DOHH2 (cell line): ENCODE measurements at regions not wholly inside any gene's neighbourhood (a gene's known extent, or its start where the extent isn't known, plus 50 kb on each side); places are given as distances from the start of the nearest gene placed in this dataset.

Experiments used
- H3F3A ChIP-seq: fragments of 200-600 bp; sonication (generic), shearing (Covaris generic); 2 replicates; pipeline ENCODE4 v1.6.0; 2016; ENCODE audit warnings: antibody characterized with exemption, mild to moderate bottlenecking; ENCODE audit not compliant: control insufficient read depth, insufficient read depth
- H3K27ac ChIP-seq: fragments of 200-600 bp; sonication (generic); 2 replicates; pipeline ENCODE4 v1.5.1; 2014; ENCODE audit warnings: low read depth, mild to moderate bottlenecking, low read length, moderate library complexity
- H3K27me3 ChIP-seq: fragments of 200-600 bp; sonication (generic); 2 replicates; pipeline ENCODE4 v1.6.1; 2014; ENCODE audit warnings: mild to moderate bottlenecking, low read length, mixed read lengths; ENCODE audit not compliant: control insufficient read depth
- H3K36me3 ChIP-seq: fragments of 200-600 bp; sonication (generic); 2 replicates; pipeline ENCODE4 v1.6.1; 2014; ENCODE audit warnings: mild to moderate bottlenecking, low read length, moderate library complexity, mixed read lengths; ENCODE audit not compliant: control insufficient read depth
- H3K4me1 ChIP-seq: fragments of 200-600 bp; sonication (generic); 2 replicates; pipeline ENCODE4 v1.6.1; 2014; ENCODE audit warnings: mild to moderate bottlenecking, low read length, mixed read lengths; ENCODE audit not compliant: control insufficient read depth
- H3K4me2 ChIP-seq: fragments of 200-600 bp; sonication (generic); 2 replicates; pipeline ENCODE4 v1.6.0; 2014; ENCODE audit warnings: mild to moderate bottlenecking, low read length, moderate library complexity
- H3K4me3 ChIP-seq: fragments of 200-600 bp; sonication (generic); 2 replicates; pipeline ENCODE4 v1.5.1; 2014; ENCODE audit warnings: mild to moderate bottlenecking, low read length, mixed read lengths
- H3K79me2 ChIP-seq: fragments of 200-600 bp; sonication (generic); 2 replicates; pipeline ENCODE4 v1.6.1; 2014; ENCODE audit warnings: mild to moderate bottlenecking, low read length, mixed read lengths; ENCODE audit not compliant: control insufficient read depth
- H3K9me2 ChIP-seq: fragments of 200-600 bp; sonication (generic); replicated peaks from 2 replicates; pipeline ENCODE4 v1.6.1; 2014; ENCODE audit warnings: mild to moderate bottlenecking, low read length, mixed read lengths; ENCODE audit not compliant: control insufficient read depth
- H3K9me3 ChIP-seq: fragments of 200-600 bp; sonication (generic); 2 replicates; pipeline ENCODE4 v1.6.1; 2014; ENCODE audit warnings: antibody characterized with exemption, low read length, mixed read lengths; ENCODE audit not compliant: control insufficient read depth, insufficient read depth
- H4K20me1 ChIP-seq: fragments of 200-600 bp; sonication (generic); 2 replicates; pipeline ENCODE4 v1.6.0; 2014; ENCODE audit warnings: low read depth, mild to moderate bottlenecking, antibody characterized with exemption, low read length, moderate library complexity; ENCODE audit not compliant: control insufficient read depth, insufficient read depth
- EZH2phosphoT487 ChIP-seq: fragments of 200-600 bp; sonication (generic); IDR thresholded peaks from 2 replicates; pipeline ENCODE4 v1.6.1; 2017; ENCODE audit warnings: borderline replicate concordance, mild to moderate bottlenecking, antibody characterized with exemption, low read length, moderate library complexity, mixed read lengths
- TF ChIP-seq, protein P1 (sequence below): fragments of 200-600 bp; sonication (generic); IDR thresholded peaks from one replicate; pipeline ENCODE4 v1.5.1; 2014; ENCODE audit warnings: antibody characterized with exemption, mild to moderate bottlenecking, low read depth, low read length; ENCODE audit not compliant: poor library complexity, severe bottlenecking

DNA sequence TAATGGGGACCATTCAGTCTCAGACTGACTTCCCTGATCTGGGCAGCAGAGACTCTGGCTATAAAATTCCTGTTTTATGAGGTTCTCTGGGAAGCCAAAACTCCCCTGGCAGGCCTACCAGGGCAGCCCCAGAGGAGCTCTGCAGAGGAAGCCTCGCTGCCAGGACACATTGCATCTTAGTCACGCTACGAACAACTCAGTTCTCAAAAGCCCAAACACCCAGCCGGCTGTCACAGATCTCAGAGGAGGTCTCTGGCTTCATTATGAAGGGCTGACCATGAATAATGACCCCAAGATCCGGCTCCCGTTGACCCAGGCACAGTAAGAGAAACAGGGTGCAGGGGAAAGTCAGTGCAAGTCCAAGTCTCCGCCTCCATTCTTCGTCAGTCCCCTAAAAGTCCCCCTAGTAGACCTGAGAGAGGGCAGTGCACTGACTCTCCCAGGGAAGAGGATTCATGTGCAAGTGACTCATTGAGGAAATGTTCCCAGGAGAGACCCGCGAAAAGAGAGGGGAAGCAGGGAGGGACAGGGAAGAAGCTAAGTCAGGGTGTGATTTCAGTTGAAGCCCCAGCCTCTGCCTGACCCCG is 212.3 kb downstream of the CYP26B1 start:
- Histone ChIP-seq H3K4me3 (no peak overlapping the region), H3F3A (no peaks in the 10 kb centered on the region), H3K27ac (no peak overlapping the region)

GRCh38 chr2:71934595-71935261 is 212.9 kb downstream of the CYP26B1 start:
- Histone ChIP-seq H3K4me1 (no peaks in the 10 kb centered on the region), H3K36me3 (no peaks in the 10 kb centered on the region), H3F3A (no peaks in the 10 kb centered on the region), H3K9me3 (no peaks in the 10 kb centered on the region), H4K20me1 (no peaks in the 10 kb centered on the region), H3K9me2 (no peaks in the 10 kb centered on the region), H3K27me3 (no peaks in the 10 kb centered on the region), H3K27ac (no peak overlapping the region), H3K4me2 (no peak overlapping the region), H3K4me3 (no peak overlapping the region), H3K79me2 (no peaks in the 10 kb centered on the region)
- no peak for TF ChIP-seq EZH2phosphoT487
- TF ChIP-seq, protein P1, sequence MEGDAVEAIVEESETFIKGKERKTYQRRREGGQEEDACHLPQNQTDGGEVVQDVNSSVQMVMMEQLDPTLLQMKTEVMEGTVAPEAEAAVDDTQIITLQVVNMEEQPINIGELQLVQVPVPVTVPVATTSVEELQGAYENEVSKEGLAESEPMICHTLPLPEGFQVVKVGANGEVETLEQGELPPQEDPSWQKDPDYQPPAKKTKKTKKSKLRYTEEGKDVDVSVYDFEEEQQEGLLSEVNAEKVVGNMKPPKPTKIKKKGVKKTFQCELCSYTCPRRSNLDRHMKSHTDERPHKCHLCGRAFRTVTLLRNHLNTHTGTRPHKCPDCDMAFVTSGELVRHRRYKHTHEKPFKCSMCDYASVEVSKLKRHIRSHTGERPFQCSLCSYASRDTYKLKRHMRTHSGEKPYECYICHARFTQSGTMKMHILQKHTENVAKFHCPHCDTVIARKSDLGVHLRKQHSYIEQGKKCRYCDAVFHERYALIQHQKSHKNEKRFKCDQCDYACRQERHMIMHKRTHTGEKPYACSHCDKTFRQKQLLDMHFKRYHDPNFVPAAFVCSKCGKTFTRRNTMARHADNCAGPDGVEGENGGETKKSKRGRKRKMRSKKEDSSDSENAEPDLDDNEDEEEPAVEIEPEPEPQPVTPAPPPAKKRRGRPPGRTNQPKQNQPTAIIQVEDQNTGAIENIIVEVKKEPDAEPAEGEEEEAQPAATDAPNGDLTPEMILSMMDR, result no peak

More for the DNA sequence above, 212.3 kb downstream of the CYP26B1 start:
- no peaks in the 10 kb centered on the region for H3K9me2 ChIP-seq
- H3K9me3 ChIP-seq, result no peaks in the 10 kb centered on the region
- no peaks in the 10 kb centered on the region for H3K27me3 ChIP-seq
- no peaks in the 10 kb centered on the region for H3K36me3 ChIP-seq
- no peaks in the 10 kb centered on the region for H3K4me1 ChIP-seq
- TF ChIP-seq, protein P1, result no peak
- TF ChIP-seq EZH2phosphoT487, result no peak
- no peaks in the 10 kb centered on the region for H3K79me2 ChIP-seq
- H3K4me2 ChIP-seq, result no peak overlapping the region
- H4K20me1 ChIP-seq, result no peaks in the 10 kb centered on the region

DNA sequence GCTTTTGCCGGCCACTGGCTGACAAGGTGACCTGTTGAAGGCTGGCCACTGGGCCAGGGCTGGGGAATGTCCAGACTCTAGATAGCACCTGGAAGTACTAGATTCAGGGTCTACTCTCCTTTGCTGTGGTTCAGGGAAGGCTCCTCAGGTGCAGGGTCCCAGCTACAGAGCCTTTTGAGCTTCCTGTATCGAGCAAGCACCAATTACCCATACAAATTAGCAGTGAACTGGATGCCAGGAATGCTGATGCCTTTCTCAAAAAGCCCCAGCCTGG is 213.4 kb downstream of the CYP26B1 start:
- Histone ChIP-seq H3F3A (no peaks in the 10 kb centered on the region), H3K79me2 (no peaks in the 10 kb centered on the region), H3K4me3 (no peak overlapping the region), H3K9me2 (no peaks in the 10 kb centered on the region), H3K4me1 (no peaks in the 10 kb centered on the region), H3K36me3 (no peaks in the 10 kb centered on the region), H3K4me2 (no peak overlapping the region), H3K9me3 (no peaks in the 10 kb centered on the region), H3K27ac (no peak overlapping the region), H3K27me3 (no peaks in the 10 kb centered on the region), H4K20me1 (no peaks in the 10 kb centered on the region)
- TF ChIP-seq, protein P1, result no peak
- TF ChIP-seq EZH2phosphoT487, result no peak
